ENCODE measurements at regions not wholly inside any gene's neighbourhood (a gene's known extent, or its start where the extent isn't known, plus 50 kb on each side); places are given as distances from the start of the nearest gene placed in this dataset.

GRCh38 chr14:45467023-45467422 is 214.0 kb upstream of the MIS18BP1 start:
- DNase-seq (ENCODE audit: low spot score) = no peak
- H3K27me3 ChIP-seq = no peaks in the 10 kb centered on the region
- no peaks in the 10 kb centered on the region for H3K9me2 ChIP-seq (replicated peaks; ENCODE audit: insufficient read depth)
- H3K4me2 ChIP-seq = no peak overlapping the region
- H3K79me2 ChIP-seq = no peaks in the 10 kb centered on the region
- no peaks in the 10 kb centered on the region for H3K36me3 ChIP-seq (replicated peaks; ENCODE audit: insufficient read depth, low read depth)
- H4K20me1 ChIP-seq (ENCODE audit: insufficient read depth, poor library complexity, severe bottlenecking) = no peaks in the 10 kb centered on the region
- TF ChIP-seq, protein P1, sequence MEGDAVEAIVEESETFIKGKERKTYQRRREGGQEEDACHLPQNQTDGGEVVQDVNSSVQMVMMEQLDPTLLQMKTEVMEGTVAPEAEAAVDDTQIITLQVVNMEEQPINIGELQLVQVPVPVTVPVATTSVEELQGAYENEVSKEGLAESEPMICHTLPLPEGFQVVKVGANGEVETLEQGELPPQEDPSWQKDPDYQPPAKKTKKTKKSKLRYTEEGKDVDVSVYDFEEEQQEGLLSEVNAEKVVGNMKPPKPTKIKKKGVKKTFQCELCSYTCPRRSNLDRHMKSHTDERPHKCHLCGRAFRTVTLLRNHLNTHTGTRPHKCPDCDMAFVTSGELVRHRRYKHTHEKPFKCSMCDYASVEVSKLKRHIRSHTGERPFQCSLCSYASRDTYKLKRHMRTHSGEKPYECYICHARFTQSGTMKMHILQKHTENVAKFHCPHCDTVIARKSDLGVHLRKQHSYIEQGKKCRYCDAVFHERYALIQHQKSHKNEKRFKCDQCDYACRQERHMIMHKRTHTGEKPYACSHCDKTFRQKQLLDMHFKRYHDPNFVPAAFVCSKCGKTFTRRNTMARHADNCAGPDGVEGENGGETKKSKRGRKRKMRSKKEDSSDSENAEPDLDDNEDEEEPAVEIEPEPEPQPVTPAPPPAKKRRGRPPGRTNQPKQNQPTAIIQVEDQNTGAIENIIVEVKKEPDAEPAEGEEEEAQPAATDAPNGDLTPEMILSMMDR (IDR thresholded peaks at IDR 0.05; ENCODE audit: poor library complexity) = no peak
- TF ChIP-seq EZH2 (IDR thresholded peaks at IDR 0.05; ENCODE audit: borderline replicate concordance) (no peak), EZH2phosphoT487 (IDR thresholded peaks at IDR 0.05; ENCODE audit: low read depth, severe bottlenecking, unreplicated experiment) (no peak)
- H3K9me3 ChIP-seq (ENCODE audit: low read depth) = no peaks in the 10 kb centered on the region
- no peak overlapping the region for H3K4me3 ChIP-seq
- no peaks in the 10 kb centered on the region for H3K4me1 ChIP-seq (ENCODE audit: insufficient read depth)
- H3K27ac ChIP-seq = no peak overlapping the region
- no peak overlapping the region for H2AFZ ChIP-seq
- 86% methylated on average over 1 of the region's 1 CpG for WGBS (ENCODE audit: low lambda C conversion rate, missing lambda C conversion rate)

DNA sequence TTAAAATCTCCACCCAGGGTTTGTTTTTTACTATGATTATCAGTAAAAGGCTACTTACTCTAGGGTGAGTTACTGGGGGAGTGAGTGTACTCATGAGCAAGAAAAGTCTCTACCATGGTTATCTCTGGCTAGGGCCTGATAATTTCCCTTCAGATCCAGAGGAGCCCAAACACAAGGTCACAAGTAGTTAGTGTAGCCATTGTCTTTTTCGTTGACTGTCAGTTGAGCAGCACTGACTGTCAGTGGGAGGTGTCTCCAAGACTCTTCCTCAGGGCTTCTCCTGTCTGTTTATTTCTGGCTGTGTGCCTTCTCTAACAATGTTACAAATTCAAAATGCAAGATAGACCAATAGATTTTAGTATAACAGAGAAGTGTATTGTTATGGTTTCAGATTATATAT is 181.2 kb upstream of the MIS18BP1 start:
- H3K27me3 ChIP-seq = no peaks in the 10 kb centered on the region
- no peak for DNase-seq (ENCODE audit: low spot score)
- H3K4me3 ChIP-seq = no peak overlapping the region
- TF ChIP-seq, protein P1 (IDR thresholded peaks at IDR 0.05; ENCODE audit: poor library complexity) = no peak
- TF ChIP-seq EZH2phosphoT487 (IDR thresholded peaks at IDR 0.05; ENCODE audit: low read depth, severe bottlenecking, unreplicated experiment) (no peak), EZH2 (IDR thresholded peaks at IDR 0.05; ENCODE audit: borderline replicate concordance) (no peak)
- H3K9me3 ChIP-seq (ENCODE audit: low read depth) = no peaks in the 10 kb centered on the region
- no peaks in the 10 kb centered on the region for H3K9me2 ChIP-seq (replicated peaks; ENCODE audit: insufficient read depth)
- no peak overlapping the region for H3K27ac ChIP-seq
- H3K4me2 ChIP-seq = no peak overlapping the region
- no peak overlapping the region for H2AFZ ChIP-seq
- H4K20me1 ChIP-seq (ENCODE audit: insufficient read depth, poor library complexity, severe bottlenecking) = no peaks in the 10 kb centered on the region
- no peaks in the 10 kb centered on the region for H3K79me2 ChIP-seq
- H3K4me1 ChIP-seq (ENCODE audit: insufficient read depth) = no peaks in the 10 kb centered on the region
- no peaks in the 10 kb centered on the region for H3K36me3 ChIP-seq (replicated peaks; ENCODE audit: insufficient read depth, low read depth)
- WGBS (ENCODE audit: low lambda C conversion rate, missing lambda C conversion rate) = 26% methylated on average over 1 of the region's 1 CpG

- no peaks in the 10 kb centered on the region for H3K4me1 ChIP-seq (ENCODE audit: insufficient read depth)
- DNase-seq (ENCODE audit: low spot score) = peak; percentile 58
- H3K27ac ChIP-seq = no peak overlapping the region
- H3K79me2 ChIP-seq = no peaks in the 10 kb centered on the region
- H3K4me2 ChIP-seq = no peak overlapping the region
- H2AFZ ChIP-seq = no peak overlapping the region
- no peaks in the 10 kb centered on the region for H3K36me3 ChIP-seq (replicated peaks; ENCODE audit: insufficient read depth, low read depth)
- TF ChIP-seq, protein P1 (IDR thresholded peaks at IDR 0.05; ENCODE audit: poor library complexity) = peak; percentile 65
- no peak for TF ChIP-seq EZH2phosphoT487 (IDR thresholded peaks at IDR 0.05; ENCODE audit: low read depth, severe bottlenecking, unreplicated experiment)
- no peaks in the 10 kb centered on the region for H3K27me3 ChIP-seq
- H3K9me2 ChIP-seq (replicated peaks; ENCODE audit: insufficient read depth) = no peaks in the 10 kb centered on the region
- no peaks in the 10 kb centered on the region for H4K20me1 ChIP-seq (ENCODE audit: insufficient read depth, poor library complexity, severe bottlenecking)
- H3K4me3 ChIP-seq = no peak overlapping the region
- 0% methylated on average over 2 of the region's 2 CpGs for WGBS (ENCODE audit: low lambda C conversion rate, missing lambda C conversion rate)
- no peaks in the 10 kb centered on the region for H3K9me3 ChIP-seq (ENCODE audit: low read depth)
Observed at GRCh38 chr14:45426685-45427282, 173.8 kb upstream of the MIS18BP1 start.

DNA sequence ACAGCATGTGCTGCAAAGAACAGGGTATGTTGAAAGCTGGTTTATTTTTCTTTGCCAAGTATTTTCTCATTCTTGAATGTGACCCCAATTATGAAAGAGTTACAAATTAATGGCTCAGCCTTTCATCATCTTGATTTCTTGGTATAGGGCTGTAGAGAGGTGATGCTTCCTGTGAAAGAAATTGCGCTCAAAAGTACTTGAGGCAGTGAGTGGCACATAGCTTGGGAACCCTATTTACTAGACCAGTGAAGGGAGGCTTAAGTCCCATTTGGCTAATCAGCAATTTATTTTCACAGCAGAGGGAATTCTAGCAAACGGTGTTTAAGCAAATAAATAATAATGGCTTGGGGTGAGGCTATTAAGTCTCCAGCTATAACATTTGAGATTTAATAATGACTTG is 153.9 kb upstream of the MIS18BP1 start:
- Histone ChIP-seq H3K9me3 (ENCODE audit: low read depth) (no peaks in the 10 kb centered on the region), H3K27me3 (no peaks in the 10 kb centered on the region), H3K79me2 (no peaks in the 10 kb centered on the region), H3K4me3 (no peak overlapping the region), H3K36me3 (replicated peaks; ENCODE audit: insufficient read depth, low read depth) (no peaks in the 10 kb centered on the region), H4K20me1 (ENCODE audit: insufficient read depth, poor library complexity, severe bottlenecking) (no peaks in the 10 kb centered on the region), H2AFZ (no peak overlapping the region), H3K4me1 (ENCODE audit: insufficient read depth) (no peaks in the 10 kb centered on the region), H3K9me2 (replicated peaks; ENCODE audit: insufficient read depth) (no peaks in the 10 kb centered on the region), H3K4me2 (no peak overlapping the region), H3K27ac (no peak overlapping the region)
- 80% methylated on average over 2 of the region's 2 CpGs for WGBS (ENCODE audit: low lambda C conversion rate, missing lambda C conversion rate)
- TF ChIP-seq, protein P1 (IDR thresholded peaks at IDR 0.05; ENCODE audit: poor library complexity) = no peak
- no peak for TF ChIP-seq EZH2 (IDR thresholded peaks at IDR 0.05; ENCODE audit: borderline replicate concordance)
- no peak for TF ChIP-seq EZH2phosphoT487 (IDR thresholded peaks at IDR 0.05; ENCODE audit: low read depth, severe bottlenecking, unreplicated experiment)
- no peak for DNase-seq (ENCODE audit: low spot score)
